ENCODE measurements at regions not wholly inside any gene's neighbourhood (a gene's known extent, or its start where the extent isn't known, plus 50 kb on each side); places are given as distances from the start of the nearest gene placed in this dataset.
"Not testable (repeated sequence)": the region's sequence is repeated elsewhere in the genome, so short reads cannot be mapped to it uniquely, and the experiment has no call there.

- DNase-seq, result no peak
Observed at GRCh38 chr6:121885399-121886152, 450.1 kb downstream of the GJA1 start.

- DNase-seq, result no peak
Observed at GRCh38 chr6:121886223-121886830, 450.9 kb downstream of the GJA1 start.

GRCh38 chr6:121887724-121888123 lies 452.3 kb downstream of the GJA1 start:
- DNase-seq, result no peak

DNA sequence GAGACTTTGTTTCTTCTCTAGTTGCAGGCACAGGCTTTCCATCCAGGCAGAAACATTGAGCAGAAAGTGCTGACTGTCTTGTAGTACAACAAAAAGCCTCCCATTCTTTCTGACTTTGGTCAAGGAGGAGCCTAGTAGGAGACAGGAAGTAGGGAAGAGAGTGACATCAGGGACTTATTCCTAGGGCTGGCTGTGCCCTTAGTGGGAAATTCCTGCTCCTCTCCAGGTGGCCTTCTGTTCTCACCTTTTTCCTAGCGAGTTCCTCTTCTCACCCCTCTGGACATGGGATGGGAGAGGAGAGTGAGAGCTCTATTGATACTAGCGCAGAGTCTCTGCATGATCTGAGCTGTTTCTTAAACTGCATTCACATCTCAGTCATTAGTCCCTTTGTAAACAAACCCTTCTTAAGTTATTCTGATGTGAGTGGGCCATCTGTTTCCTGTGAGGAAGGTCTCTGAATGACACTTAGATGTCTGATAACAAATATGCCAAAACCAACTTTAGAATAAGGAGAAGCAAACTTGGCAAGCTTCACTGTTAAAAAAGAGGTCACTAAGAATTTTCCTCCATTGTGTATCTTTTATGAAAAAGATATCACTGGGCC lies 455.0 kb downstream of the GJA1 start:
- DNase-seq, result peak in 1 of 2 donors; percentile 45

- DNase-seq, result not testable (repeated sequence)
Observed at GRCh38 chr6:121895731-121896130, 460.3 kb downstream of the GJA1 start.

GRCh38 chr6:121896363-121896762 lies 460.9 kb downstream of the GJA1 start:
- no peak for DNase-seq

- DNase-seq, result no peak
Observed at GRCh38 chr6:121896771-121897170, 461.3 kb downstream of the GJA1 start.

DNA sequence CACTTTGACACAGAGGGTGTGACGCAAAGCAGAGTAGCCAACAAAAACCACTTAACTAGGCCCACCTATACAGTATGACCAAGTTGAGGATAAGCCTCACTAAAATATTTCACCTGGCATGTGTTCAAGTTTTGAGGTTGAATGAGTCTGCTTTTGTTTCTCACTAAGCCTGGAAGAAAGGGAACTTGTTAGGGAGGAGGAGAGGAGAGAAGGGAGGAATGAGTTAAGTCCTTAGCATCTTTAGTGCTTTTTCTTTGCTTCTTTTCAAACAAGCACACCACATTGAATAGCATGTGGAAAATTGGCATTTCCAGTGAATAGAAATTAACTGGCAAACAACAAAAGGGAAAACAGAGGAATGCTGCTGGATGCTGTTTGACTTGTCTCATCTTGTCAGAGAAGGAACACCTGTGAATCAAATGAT lies 461.9 kb downstream of the GJA1 start:
- DNase-seq, result no peak

- no peak for DNase-seq
Observed at GRCh38 chr6:121901432-121901831, 466.0 kb downstream of the GJA1 start.

DNA sequence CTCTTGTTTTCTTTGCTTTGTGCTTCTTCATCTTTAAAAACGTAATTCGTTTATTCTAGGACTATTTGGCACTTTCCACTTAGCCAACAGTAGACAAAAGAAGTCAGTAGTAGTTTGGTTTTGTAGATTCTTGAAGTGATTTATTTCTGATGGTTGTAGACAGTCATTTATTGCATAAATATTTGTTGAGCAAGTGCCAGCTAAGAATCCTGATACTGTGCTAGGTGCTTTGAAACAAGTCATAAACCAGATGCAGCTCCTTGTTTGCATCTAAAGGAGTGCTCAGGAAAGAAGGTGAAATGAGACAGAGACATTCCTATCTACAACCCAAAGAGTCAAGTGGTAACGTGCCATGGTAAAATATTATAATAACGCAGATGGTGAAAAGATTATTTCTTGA lies 469.1 kb downstream of the GJA1 start:
- DNase-seq, result no peak

DNA sequence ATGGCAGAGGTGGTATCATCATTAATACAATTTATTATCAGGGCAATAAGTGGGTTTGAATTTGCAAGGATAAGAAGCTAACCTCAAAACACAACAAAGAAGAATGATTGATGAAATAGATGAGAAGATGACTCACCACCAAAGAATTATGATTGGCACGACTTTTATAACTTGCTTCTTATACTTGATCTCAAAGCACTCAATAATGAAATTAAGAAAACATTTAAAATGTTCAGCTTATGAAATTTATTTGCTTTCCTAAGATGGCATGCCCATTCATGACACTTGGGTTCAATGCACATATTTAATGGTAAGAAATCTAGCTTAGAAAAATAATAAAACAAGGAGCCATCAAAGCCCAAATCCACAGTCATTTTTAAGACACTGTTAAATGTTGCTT lies 477.5 kb downstream of the GJA1 start:
- DNase-seq, result no peak

- no peak for DNase-seq
Observed at GRCh38 chr6:121917263-121917829, 481.9 kb downstream of the GJA1 start.

GRCh38 chr6:121917834-121918559 lies 481.5 kb upstream of the HSF2 start:
- DNase-seq, result no peak

- DNase-seq, result no peak
Observed at GRCh38 chr6:121920616-121921015, 478.8 kb upstream of the HSF2 start.

DNA sequence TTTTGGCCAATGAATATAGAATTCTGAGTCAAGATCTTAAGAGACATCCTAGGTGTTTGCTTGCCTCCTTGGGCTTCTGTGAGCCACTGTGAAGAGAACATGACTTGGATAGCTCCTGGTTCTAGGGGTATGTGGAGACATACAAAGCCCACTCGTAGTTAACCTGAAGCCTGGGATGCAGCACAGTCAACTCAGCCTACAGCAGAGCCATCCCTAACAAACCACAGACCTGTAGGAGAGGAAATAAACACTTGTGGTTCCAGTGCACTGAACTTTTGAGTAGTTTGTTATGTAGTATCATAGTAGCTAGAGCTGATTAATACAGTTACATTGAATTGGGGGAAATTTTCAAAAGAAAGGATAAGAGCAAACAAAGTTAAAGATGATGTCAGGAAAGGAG lies 474.4 kb upstream of the HSF2 start:
- no peak for DNase-seq

DNA sequence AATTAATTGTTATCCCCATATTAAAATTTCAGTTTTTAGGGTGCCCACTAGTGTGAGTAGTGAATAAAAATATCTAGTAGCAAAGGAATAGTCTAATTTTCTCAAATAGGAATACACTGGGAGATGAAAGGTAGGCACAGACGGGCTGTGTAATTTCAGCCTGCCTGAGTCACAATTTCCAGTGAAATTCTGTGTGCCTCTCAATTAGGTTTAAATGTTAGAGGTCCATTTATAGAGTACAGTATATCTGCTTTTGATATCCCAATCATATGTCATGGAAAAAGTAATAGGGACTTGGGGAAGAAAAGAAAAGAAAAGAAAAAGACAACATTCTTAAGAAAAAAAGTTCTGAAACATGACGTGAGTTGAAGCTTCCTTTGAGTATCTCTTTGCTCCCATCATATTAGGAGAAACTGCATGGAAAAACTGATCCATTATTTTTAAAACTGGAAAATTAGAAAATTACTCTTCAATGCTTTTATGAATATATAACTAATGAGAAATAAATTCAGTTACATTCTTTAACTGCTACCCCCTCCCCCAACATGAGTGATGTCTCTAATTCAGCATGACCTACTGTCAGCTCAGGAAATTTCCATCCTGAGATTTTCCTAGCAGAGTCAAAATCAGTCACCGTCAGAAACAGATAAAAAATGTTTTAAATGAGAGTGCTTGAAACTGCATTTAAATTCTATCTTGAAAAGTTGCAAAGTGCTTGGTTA lies 473.8 kb upstream of the HSF2 start:
- DNase-seq, result no peak

GRCh38 chr6:121929301-121929700 lies 470.2 kb upstream of the HSF2 start:
- DNase-seq, result no peak

GRCh38 chr6:121932076-121932991 lies 467.1 kb upstream of the HSF2 start:
- DNase-seq, result no peak

- no peak for DNase-seq
Observed at GRCh38 chr6:121934451-121934850, 465.0 kb upstream of the HSF2 start.

DNA sequence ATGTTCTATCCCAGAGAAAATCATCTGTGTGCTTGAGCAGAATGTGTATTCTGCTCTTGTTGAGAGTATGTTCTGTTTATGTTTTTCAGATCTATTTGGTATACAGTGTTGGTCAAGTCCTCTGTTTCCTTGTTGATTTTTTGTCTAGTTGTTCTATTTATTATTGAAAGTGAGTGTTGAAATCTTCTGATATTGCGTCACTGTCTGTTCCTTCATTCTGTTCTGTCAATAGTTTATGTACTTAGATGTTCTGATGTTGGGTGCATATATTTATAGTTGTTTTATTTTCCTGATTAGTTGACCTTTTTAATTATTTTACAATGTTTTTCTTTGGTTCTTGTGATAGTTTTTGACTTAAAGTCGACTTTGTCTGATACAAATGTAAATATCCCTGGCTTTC lies 458.7 kb upstream of the HSF2 start:
- DNase-seq, result no peak

- DNase-seq, result no peak
Observed at GRCh38 chr6:121944354-121944753, 455.1 kb upstream of the HSF2 start.

All from bone marrow (tissue), 2 donors.